GM18519 (cell line): ENCODE measurements at regions not wholly inside any gene's neighbourhood (a gene's known extent, or its start where the extent isn't known, plus 50 kb on each side); places are given as distances from the start of the nearest gene placed in this dataset.

Source experiments
- ATAC-seq: cut with Tn5 transposase; IDR thresholded peaks from one replicate; pipeline ENCODE4 v1.9.1; 2021; ENCODE audit warnings: mild to moderate bottlenecking, moderate library complexity; ENCODE audit not compliant: unreplicated experiment, low FRiP score

GRCh38 chr16:85415196-85416090, 197.7 kb upstream of the GSE1 start:
- ATAC-seq = no peak

- ATAC-seq = no peak
Observed at GRCh38 chr16:85416228-85417109, 196.7 kb upstream of the GSE1 start.

GRCh38 chr16:85417156-85417860, 195.8 kb upstream of the GSE1 start:
- no peak for ATAC-seq

- no peak for ATAC-seq
Observed at GRCh38 chr16:85418978-85419491, 194.1 kb upstream of the GSE1 start.

GRCh38 chr16:85419503-85420408, 193.4 kb upstream of the GSE1 start:
- ATAC-seq = no peak

- ATAC-seq = no peak
Observed at GRCh38 chr16:85420501-85421337, 192.4 kb upstream of the GSE1 start.

- no peak for ATAC-seq
Observed at GRCh38 chr16:85421338-85422195, 191.6 kb upstream of the GSE1 start.

GRCh38 chr16:85422196-85422631, 190.9 kb upstream of the GSE1 start:
- no peak for ATAC-seq

- ATAC-seq = no peak
Observed at GRCh38 chr16:85422632-85423550, 190.2 kb upstream of the GSE1 start.

GRCh38 chr16:85423631-85424030, 189.5 kb upstream of the GSE1 start:
- ATAC-seq = no peak

- ATAC-seq = no peak
Observed at GRCh38 chr16:85424260-85425073, 188.7 kb upstream of the GSE1 start.

GRCh38 chr16:85425074-85425662, 188.0 kb upstream of the GSE1 start:
- no peak for ATAC-seq

- no peak for ATAC-seq
Observed at GRCh38 chr16:85426806-85427205, 186.3 kb upstream of the GSE1 start.

- ATAC-seq = no peak
Observed at GRCh38 chr16:85428168-85428898, 184.8 kb upstream of the GSE1 start.
